Neural progenitor cell (in vitro differentiated cells): ENCODE measurements at regions not wholly inside any gene's neighbourhood (a gene's known extent, or its start where the extent isn't known, plus 50 kb on each side); places are given as distances from the start of the nearest gene placed in this dataset.
A peak's percentile ranks its signal among the peaks of the same experiment; 100 is the strongest.

Source experiments
- DNase-seq: peaks from one replicate; pipeline ENCODE4 v3.0.0-alpha.2; 2016; ENCODE audit warnings: low spot score
- H2AFZ ChIP-seq: fragments of 200-600 bp; sonication (generic); replicated peaks from 2 replicates; pipeline ENCODE4 v1.6.1; 2016; ENCODE audit warnings: antibody characterized with exemption
- H3F3A ChIP-seq: fragments of 200-600 bp; sonication (generic); 2 replicates; pipeline ENCODE4 v1.6.1; 2016; ENCODE audit warnings: antibody characterized with exemption, low read depth
- H3K27ac ChIP-seq: fragments of 200-600 bp; sonication (generic); 2 replicates; pipeline ENCODE4 v1.5.1; 2016; ENCODE audit warnings: mild to moderate bottlenecking
- H3K27me3 ChIP-seq: fragments of 200-600 bp; sonication (generic); 2 replicates; pipeline ENCODE4 v1.6.1; 2016; ENCODE audit warnings: mild to moderate bottlenecking, moderate library complexity
- H3K36me3 ChIP-seq: fragments of 200-600 bp; sonication (generic); 2 replicates; pipeline ENCODE4 v1.5.1; 2016
- H3K4me1 ChIP-seq: fragments of 200-600 bp; sonication (generic); 2 replicates; pipeline ENCODE4 v1.6.1; 2016; ENCODE audit warnings: mixed run types
- H3K4me2 ChIP-seq: fragments of 200-600 bp; sonication (generic); 2 replicates; pipeline ENCODE4 v1.6.1; 2016
- H3K4me3 ChIP-seq: fragments of 200-600 bp; sonication (generic); 2 replicates; pipeline ENCODE4 v1.5.1; 2016
- H3K79me2 ChIP-seq: fragments of 200-600 bp; sonication (generic); 2 replicates; pipeline ENCODE4 v1.6.1; 2016; ENCODE audit warnings: low read depth
- H3K9ac ChIP-seq: fragments of 200-600 bp; sonication (generic); 2 replicates; pipeline ENCODE4 v1.6.1; 2016
- H3K9me3 ChIP-seq: fragments of 200-600 bp; sonication (generic); 2 replicates; pipeline ENCODE4 v1.5.1; 2016; ENCODE audit warnings: low read depth
- H4K20me1 ChIP-seq: fragments of 200-600 bp; sonication (generic); 2 replicates; pipeline ENCODE4 v1.6.1; 2016; ENCODE audit warnings: low read depth
- H3K27ac Mint-ChIP-seq: 3 replicates; pipeline ENCODE4 v1.8.0; 2021; ENCODE audit warnings: mixed read lengths
- H3K27me3 Mint-ChIP-seq: 2 replicates; pipeline ENCODE4 v1.8.0; 2022; ENCODE audit warnings: low read depth, mild to moderate bottlenecking, inconsistent platforms, moderate library complexity, mixed read lengths; ENCODE audit not compliant: insufficient read depth
- H3K36me3 Mint-ChIP-seq: 3 replicates; pipeline ENCODE4 v1.8.0; 2021; ENCODE audit warnings: mixed read lengths
- H3K4me1 Mint-ChIP-seq: 3 replicates; pipeline ENCODE4 v1.8.0; 2021; ENCODE audit warnings: mixed read lengths
- H3K4me3 Mint-ChIP-seq: 3 replicates; pipeline ENCODE4 v1.8.0; 2021; ENCODE audit warnings: mild to moderate bottlenecking, moderate library complexity, mixed read lengths
- H3K9me3 Mint-ChIP-seq: 3 replicates; pipeline ENCODE4 v1.8.0; 2020; ENCODE audit warnings: mixed read lengths
- CTCF ChIP-seq: fragments of 200-600 bp; sonication (generic); IDR thresholded peaks from 2 replicates; pipeline ENCODE4 v1.5.1; 2017; ENCODE audit warnings: antibody characterized with exemption, mild to moderate bottlenecking
- EZH2 ChIP-seq: fragments of 200-600 bp; sonication (generic); IDR thresholded peaks from 2 replicates; pipeline ENCODE4 v1.6.1; 2017; ENCODE audit warnings: antibody characterized with exemption, mild to moderate bottlenecking, moderate library complexity
- EZH2phosphoT487 ChIP-seq: fragments of 200-600 bp; sonication (generic); IDR thresholded peaks from 2 replicates; pipeline ENCODE4 v1.6.1; 2017; ENCODE audit warnings: antibody characterized with exemption

DNA sequence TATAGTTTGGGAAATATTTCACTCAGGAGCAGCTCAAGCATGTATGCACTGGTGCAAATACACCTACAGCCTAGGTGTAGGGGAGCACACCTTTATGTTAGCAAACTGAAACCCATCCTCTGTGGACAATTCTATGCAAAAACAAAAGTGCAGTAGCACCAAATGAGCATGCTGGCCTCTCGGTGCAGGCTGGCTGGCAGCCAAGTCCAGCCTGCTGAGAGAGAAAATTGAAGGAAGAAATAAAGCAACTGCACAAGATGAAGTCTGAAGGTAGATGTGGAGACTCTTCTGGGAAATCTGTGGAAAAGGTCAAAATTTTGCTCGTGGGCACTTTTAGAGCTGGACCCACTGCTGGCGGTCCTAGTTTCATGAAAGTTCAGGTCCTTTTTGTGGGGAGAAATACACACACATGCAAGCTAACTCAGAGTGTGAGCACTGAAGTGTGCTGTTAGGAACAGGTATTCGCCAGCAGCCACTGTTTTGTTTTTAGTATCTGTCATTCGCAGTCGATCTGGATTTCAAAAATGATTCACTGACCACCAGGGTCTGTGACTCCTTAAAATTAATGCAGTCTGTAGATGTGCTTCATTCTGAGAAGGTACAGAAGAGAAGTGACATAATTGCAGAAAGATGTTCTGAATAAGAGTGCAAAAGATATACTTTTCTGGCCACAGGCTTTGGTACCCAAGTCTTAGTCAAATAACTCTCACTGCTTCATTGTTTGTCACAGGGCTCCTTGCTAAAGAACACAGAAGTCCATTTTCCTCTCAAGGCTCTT, 281.7 kb downstream of the PARP8 start:
- Histone ChIP-seq H2AFZ (no peak overlapping the region), H4K20me1 (no peaks in the 10 kb centered on the region), H3K4me3 (no peak overlapping the region), H3K79me2 (no peaks in the 10 kb centered on the region), H3K9me3 (no peaks in the 10 kb centered on the region), H3K27ac (no peak overlapping the region), H3K4me2 (no peak overlapping the region), H3K9ac (no peak overlapping the region), H3F3A (no peaks in the 10 kb centered on the region), H3K4me1 (no peaks in the 10 kb centered on the region), H3K36me3 (no peaks in the 10 kb centered on the region), H3K27me3 (no peaks in the 10 kb centered on the region)
- Mint-ChIP-seq H3K4me1 (no peaks in the 10 kb centered on the region), H3K36me3 (no peaks in the 10 kb centered on the region), H3K27me3 (no peaks in the 10 kb centered on the region), H3K4me3 (no peak overlapping the region), H3K9me3 (peaks cover 15% of the 10 kb centered on the region), H3K27ac (no peak overlapping the region)
- TF ChIP-seq EZH2 (no peak), CTCF (no peak), EZH2phosphoT487 (no peak)
- DNase-seq, result no peak

DNA sequence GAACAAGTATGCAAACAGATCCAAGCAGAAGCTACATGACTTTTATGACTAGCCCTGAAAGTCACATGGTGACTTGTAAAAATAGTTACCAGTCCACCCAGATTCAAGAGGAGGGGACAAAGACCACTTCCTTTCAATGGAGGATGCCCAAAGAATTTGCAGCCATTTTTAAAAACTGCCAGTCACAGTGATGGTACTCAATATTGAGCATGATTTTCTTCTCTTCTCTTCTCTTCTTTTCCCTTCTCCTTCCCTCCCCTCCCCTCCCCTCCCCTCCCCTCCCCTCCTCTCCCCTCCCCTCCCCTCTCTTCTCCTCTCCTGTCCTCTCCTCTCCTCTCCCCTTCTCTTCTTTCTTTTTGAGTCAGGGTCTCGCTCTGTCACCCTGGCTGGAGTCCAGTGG, 286.9 kb downstream of the PARP8 start:
- H3K27ac ChIP-seq, result no peak overlapping the region
- H3K9ac ChIP-seq, result no peak overlapping the region
- no peaks in the 10 kb centered on the region for H4K20me1 ChIP-seq
- Mint-ChIP-seq H3K9me3 (no peaks in the 10 kb centered on the region), H3K4me1 (no peaks in the 10 kb centered on the region), H3K27me3 (peaks cover 3% of the 10 kb centered on the region), H3K27ac (no peak overlapping the region), H3K4me3 (no peak overlapping the region), H3K36me3 (no peaks in the 10 kb centered on the region)
- DNase-seq, result no peak
- H3K4me2 ChIP-seq, result no peak overlapping the region
- no peaks in the 10 kb centered on the region for H3K4me1 ChIP-seq
- no peaks in the 10 kb centered on the region for H3K36me3 ChIP-seq
- no peaks in the 10 kb centered on the region for H3K9me3 ChIP-seq
- no peaks in the 10 kb centered on the region for H3K79me2 ChIP-seq
- no peaks in the 10 kb centered on the region for H3F3A ChIP-seq
- no peak overlapping the region for H3K4me3 ChIP-seq
- TF ChIP-seq CTCF (no peak), EZH2phosphoT487 (no peak), EZH2 (no peak)
- H2AFZ ChIP-seq, result no peak overlapping the region
- no peaks in the 10 kb centered on the region for H3K27me3 ChIP-seq

DNA sequence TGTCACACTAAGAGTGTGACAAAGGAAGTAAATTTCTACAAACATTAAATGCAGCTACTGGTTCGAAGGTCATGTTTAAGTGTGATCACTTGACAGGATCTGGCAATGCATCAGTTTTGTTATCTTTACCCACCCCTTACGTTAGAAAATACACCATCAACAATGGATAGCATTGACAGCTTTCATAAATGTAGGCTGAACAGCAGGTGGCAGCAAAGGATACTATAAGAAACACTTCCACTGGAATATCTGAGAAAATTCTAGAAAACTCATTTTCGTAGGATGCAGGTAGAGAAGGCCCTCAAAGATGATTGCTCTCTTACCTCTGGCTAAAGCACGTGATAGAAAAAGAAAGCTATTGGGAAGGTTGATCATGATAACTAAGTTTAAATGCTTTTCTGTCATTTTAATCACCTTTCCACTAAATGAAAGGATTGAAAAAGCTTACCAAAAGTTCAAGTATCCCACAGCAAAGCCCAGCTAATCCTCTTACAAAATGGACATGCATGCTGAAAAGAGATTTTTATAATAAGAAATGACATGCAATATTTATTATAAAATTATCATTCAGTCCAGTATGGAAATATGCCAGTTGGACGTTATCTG, 292.5 kb downstream of the PARP8 start:
- Histone ChIP-seq H3K4me2 (no peak overlapping the region), H3K4me1 (peaks cover 2% of the 10 kb centered on the region), H3K9me3 (no peaks in the 10 kb centered on the region), H3K36me3 (no peaks in the 10 kb centered on the region), H3F3A (peaks cover 6% of the 10 kb centered on the region), H4K20me1 (no peaks in the 10 kb centered on the region), H3K27me3 (peaks cover 28% of the 10 kb centered on the region), H3K79me2 (no peaks in the 10 kb centered on the region), H2AFZ (no peak overlapping the region), H3K9ac (no peak overlapping the region), H3K4me3 (no peak overlapping the region), H3K27ac (no peak overlapping the region)
- peak; percentile 54 for DNase-seq
- no peak overlapping the region for H3K4me3 Mint-ChIP-seq
- H3K36me3 Mint-ChIP-seq, result no peaks in the 10 kb centered on the region
- H3K4me1 Mint-ChIP-seq, result peaks cover 7% of the 10 kb centered on the region
- TF ChIP-seq EZH2phosphoT487 (no peak), CTCF (peak; percentile 61)
- no peaks in the 10 kb centered on the region for H3K9me3 Mint-ChIP-seq
- H3K27ac Mint-ChIP-seq, result no peak overlapping the region
- H3K27me3 Mint-ChIP-seq, result peaks cover 21% of the 10 kb centered on the region
